ENCODE measurements at regions not wholly inside any gene's neighbourhood (a gene's known extent, or its start where the extent isn't known, plus 50 kb on each side); places are given as distances from the start of the nearest gene placed in this dataset.
"Not testable (repeated sequence)": the region's sequence is repeated elsewhere in the genome, so short reads cannot be mapped to it uniquely, and the experiment has no call there.

- no peak for DNase-seq (ENCODE audit: low read depth in 3 of 3)
These were observed 298.3 kb downstream of the TRIML1 start for GRCh38 chr4:188437535-188437934.

GRCh38 chr4:188438391-188438824 is 299.2 kb downstream of the TRIML1 start:
- DNase-seq (ENCODE audit: low read depth in 3 of 3) = not testable (repeated sequence)

GRCh38 chr4:188439641-188440311 is 300.5 kb downstream of the TRIML1 start:
- DNase-seq (ENCODE audit: low read depth in 3 of 3) = no peak

GRCh38 chr4:188444500-188444899 is 305.3 kb downstream of the TRIML1 start:
- DNase-seq (ENCODE audit: low read depth in 3 of 3) = no peak

- DNase-seq (ENCODE audit: low read depth in 3 of 3) = not testable (repeated sequence)
These were observed 309.8 kb downstream of the TRIML1 start for GRCh38 chr4:188448996-188449395.

GRCh38 chr4:188450571-188450970 is 311.3 kb downstream of the TRIML1 start:
- no peak for DNase-seq (ENCODE audit: low read depth in 3 of 3)

- DNase-seq (ENCODE audit: low read depth in 3 of 3) = no peak
These were observed 312.9 kb downstream of the TRIML1 start for GRCh38 chr4:188452097-188452496.

GRCh38 chr4:188454575-188454974 is 315.3 kb downstream of the TRIML1 start:
- no peak for DNase-seq (ENCODE audit: low read depth in 3 of 3)

GRCh38 chr4:188455062-188455752 is 316.0 kb downstream of the TRIML1 start:
- no peak for DNase-seq (ENCODE audit: low read depth in 3 of 3)

- DNase-seq (ENCODE audit: low read depth in 3 of 3) = no peak
These were observed 320.1 kb downstream of the TRIML1 start for GRCh38 chr4:188459381-188459780.

GRCh38 chr4:188463909-188464308 is 324.7 kb downstream of the TRIML1 start:
- DNase-seq (ENCODE audit: low read depth in 3 of 3) = no peak

GRCh38 chr4:188466001-188466400 is 326.8 kb downstream of the TRIML1 start:
- DNase-seq (ENCODE audit: low read depth in 3 of 3) = no peak

GRCh38 chr4:188484256-188484655 is 345.0 kb downstream of the TRIML1 start:
- no peak for DNase-seq (ENCODE audit: low read depth in 3 of 3)

- DNase-seq (ENCODE audit: low read depth in 3 of 3) = no peak
These were observed 346.7 kb downstream of the TRIML1 start for GRCh38 chr4:188485906-188486305.

- no peak for DNase-seq (ENCODE audit: low read depth in 3 of 3)
These were observed 353.6 kb downstream of the TRIML1 start for GRCh38 chr4:188492886-188493285.

GRCh38 chr4:188495169-188495568 is 355.9 kb downstream of the TRIML1 start:
- DNase-seq (ENCODE audit: low read depth in 3 of 3) = no peak

GRCh38 chr4:188511431-188511830 is 372.2 kb downstream of the TRIML1 start:
- no peak for DNase-seq (ENCODE audit: low read depth in 3 of 3)

GRCh38 chr4:188532751-188533150 is 393.5 kb downstream of the TRIML1 start:
- no peak for DNase-seq (ENCODE audit: low read depth in 3 of 3)

GRCh38 chr4:188534297-188534696 is 395.1 kb downstream of the TRIML1 start:
- DNase-seq (ENCODE audit: low read depth in 3 of 3) = no peak

- no peak for DNase-seq (ENCODE audit: low read depth in 3 of 3)
These were observed 395.7 kb downstream of the TRIML1 start for GRCh38 chr4:188534917-188535316.

- DNase-seq (ENCODE audit: low read depth in 3 of 3) = no peak
These were observed 397.6 kb downstream of the TRIML1 start for GRCh38 chr4:188536826-188537225.

GRCh38 chr4:188550296-188550695 is 411.1 kb downstream of the TRIML1 start:
- DNase-seq (ENCODE audit: low read depth in 3 of 3) = no peak

GRCh38 chr4:188551156-188551555 is 411.9 kb downstream of the TRIML1 start:
- DNase-seq (ENCODE audit: low read depth in 3 of 3) = no peak

All from stimulated activated CD4-positive, alpha-beta T cell treated with anti-CD3 and anti-CD28 coated beads, TNF-alpha, amount 100 ng/mL, for 48 hours (primary cell).